Activated naive CD4-positive, alpha-beta T cell treated with anti-CD3 and anti-CD28 coated beads, Interleukin-2, amount 50 U/mL, for 72 hours (primary cell): ENCODE measurements at regions not wholly inside any gene's neighbourhood (a gene's known extent, or its start where the extent isn't known, plus 50 kb on each side); places are given as distances from the start of the nearest gene placed in this dataset.

ENCODE experiments used
- ATAC-seq, 2 donors: fragments of 150-1000 bp; cut with Tn5 transposase; 2 replicates each; pipeline ENCODE4 v1.10.0; 2021; ENCODE audit warnings: mild to moderate bottlenecking in 2 of 2, moderate library complexity in 2 of 2
- DNase-seq, 2 donors: peaks; one replicate each; pipeline ENCODE4 v3.0.0; 2021 to 2022; ENCODE audit warnings: low spot score in 2 of 2
- H3K27ac Mint-ChIP-seq, 2 donors: one replicate each; pipeline ENCODE4 v1.8.0; 2022; ENCODE audit warnings: mild to moderate bottlenecking in 2 of 2, mixed read lengths in 2 of 2
- H3K36me3 Mint-ChIP-seq, 2 donors: one replicate each; pipeline ENCODE4 v1.8.0; 2022; ENCODE audit warnings: mixed read lengths in 2 of 2
- H3K9me3 Mint-ChIP-seq, 2 donors: one replicate each; pipeline ENCODE4 v1.8.0; 2022; ENCODE audit warnings: mixed read lengths in 2 of 2

DNA sequence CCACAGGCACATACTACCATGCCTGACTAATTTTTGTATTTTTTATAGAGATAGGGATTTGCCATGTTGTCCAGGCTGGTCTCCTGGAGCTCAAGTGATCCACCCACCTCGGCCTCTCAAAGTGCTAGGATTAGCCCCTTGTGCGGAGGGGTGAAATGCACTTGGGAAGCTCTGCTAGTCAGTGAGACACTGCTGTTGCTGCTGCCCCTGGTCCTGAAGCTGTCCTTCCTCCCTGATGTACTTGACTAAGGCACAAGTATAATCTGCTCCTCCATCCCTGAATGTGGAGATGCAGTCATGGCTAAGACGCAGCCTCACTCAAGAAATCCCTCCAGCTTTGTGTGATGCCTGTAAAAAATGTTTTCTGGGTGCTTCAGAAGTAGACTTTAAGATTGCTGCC is 124.5 kb downstream of the KCTD15 start:
- Mint-ChIP-seq H3K9me3 (peaks cover 0 to 6% of the 10 kb centered on the region in 2 donors), H3K36me3 (no peaks in the 10 kb centered on the region), H3K27ac (no peak overlapping the region)
- no peak for ATAC-seq
- DNase-seq, result no peak

DNA sequence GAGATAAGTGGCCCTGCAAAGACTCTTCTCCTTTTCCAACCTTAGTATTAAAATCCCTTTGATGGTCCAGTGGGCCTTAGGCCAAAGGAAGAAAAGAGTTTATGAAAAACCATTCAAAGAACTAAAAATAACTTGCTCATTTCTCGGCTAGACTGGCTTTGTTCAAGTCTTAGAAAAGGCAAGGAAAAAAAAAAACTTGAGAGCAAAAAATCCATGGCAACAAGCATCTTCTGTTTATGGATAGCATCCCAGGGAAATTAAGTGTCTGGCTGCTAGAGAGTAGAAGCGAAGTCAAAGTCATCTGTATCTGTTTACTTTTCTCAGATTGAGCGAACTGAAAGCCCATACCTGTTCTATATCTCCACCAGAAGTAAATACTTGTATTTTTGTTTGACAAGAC is 129.6 kb downstream of the KCTD15 start:
- Mint-ChIP-seq H3K9me3 (peaks cover 0 to 6% of the 10 kb centered on the region in 2 donors), H3K36me3 (no peaks in the 10 kb centered on the region), H3K27ac (no peak overlapping the region)
- DNase-seq (no peak), ATAC-seq (no peak)

GRCh38 chr19:33927789-33928457 is 131.3 kb downstream of the KCTD15 start:
- Mint-ChIP-seq H3K27ac (no peak overlapping the region), H3K36me3 (no peaks in the 10 kb centered on the region), H3K9me3 (peaks cover 0 to 6% of the 10 kb centered on the region in 2 donors)
- DNase-seq (no peak), ATAC-seq (no peak)

DNA sequence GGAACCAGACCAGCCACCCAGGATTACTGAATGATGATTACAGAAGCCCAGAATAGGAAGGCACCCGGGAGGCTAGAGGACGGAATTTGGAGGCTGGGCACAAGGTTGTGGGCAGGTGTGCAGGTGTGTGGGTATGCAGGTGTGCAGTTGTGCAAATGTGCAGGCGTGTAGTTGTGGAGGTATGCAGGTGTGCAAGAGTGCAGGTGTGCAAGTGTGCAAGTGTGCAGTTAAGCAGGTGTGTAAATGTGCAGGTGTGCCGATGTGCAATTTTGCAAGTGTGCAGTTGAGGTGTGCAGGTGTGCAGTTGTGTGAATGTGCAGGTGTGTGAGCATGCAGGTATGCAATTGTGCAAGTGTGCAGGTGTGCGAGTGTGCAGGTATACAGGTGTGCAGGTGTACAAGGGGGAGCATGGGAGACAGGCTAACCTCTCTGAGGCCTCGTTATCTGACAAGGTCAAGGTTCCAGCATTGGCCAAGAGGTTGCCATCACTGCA is 131.8 kb downstream of the KCTD15 start:
- Mint-ChIP-seq H3K36me3 (peaks cover 0 to 2% of the 10 kb centered on the region in 2 donors), H3K9me3 (peaks cover 0 to under 1% of the 10 kb centered on the region in 2 donors)
- ATAC-seq, result no peak

DNA sequence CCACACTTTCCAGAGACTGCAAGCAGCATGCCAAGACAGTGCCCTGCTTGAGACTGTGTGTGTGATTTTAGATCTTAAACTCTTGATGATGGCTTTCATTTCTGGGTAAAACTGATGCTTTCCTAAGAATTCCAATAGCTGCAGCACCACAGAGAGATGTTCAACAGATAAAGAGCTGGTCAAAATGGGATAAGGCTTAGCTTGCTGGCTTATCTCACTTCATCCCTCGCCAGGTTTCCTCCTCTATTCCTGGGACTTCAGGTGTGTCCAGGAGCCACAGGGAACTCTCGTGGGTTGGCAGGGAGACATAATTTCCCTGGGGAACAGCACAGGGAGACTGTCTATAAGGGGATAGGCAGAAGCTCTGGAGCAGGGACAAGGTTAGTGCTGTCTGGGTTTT is 137.3 kb downstream of the KCTD15 start:
- Mint-ChIP-seq H3K9me3 (peaks cover 4 to 10% of the 10 kb centered on the region in 2 donors), H3K36me3 (peaks cover 0 to 13% of the 10 kb centered on the region in 2 donors), H3K27ac (no peak overlapping the region)
- no peak for DNase-seq
- no peak for ATAC-seq

More for the DNA sequence above, 131.8 kb downstream of the KCTD15 start:
- no peak for DNase-seq
- no peak overlapping the region for H3K27ac Mint-ChIP-seq

DNA sequence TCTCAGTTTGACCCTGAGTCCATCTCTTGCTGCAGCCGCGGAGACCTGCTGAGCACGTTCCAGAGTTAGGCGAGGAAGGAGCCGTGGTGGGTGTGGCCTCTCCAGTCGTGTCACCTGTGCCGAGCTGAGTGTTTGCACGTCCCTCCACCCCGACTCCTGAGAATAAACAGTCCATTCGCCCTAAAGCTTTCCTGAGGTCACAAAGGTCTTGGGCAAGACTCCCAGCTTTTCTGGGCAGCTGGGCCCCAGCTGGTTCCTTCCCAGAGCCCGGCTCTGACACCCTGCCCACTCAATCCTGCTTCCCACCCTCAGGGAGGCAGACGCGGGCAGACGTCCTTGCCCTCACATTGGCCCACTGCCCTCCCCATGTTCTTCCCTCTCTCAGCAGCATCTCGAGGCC is 142.2 kb downstream of the KCTD15 start:
- peaks cover 0 to 7% of the 10 kb centered on the region in 2 donors for H3K36me3 Mint-ChIP-seq
- ATAC-seq, result no peak
- peaks cover 6 to 7% of the 10 kb centered on the region in 2 donors for H3K9me3 Mint-ChIP-seq
- no peak overlapping the region for H3K27ac Mint-ChIP-seq
- no peak for DNase-seq

DNA sequence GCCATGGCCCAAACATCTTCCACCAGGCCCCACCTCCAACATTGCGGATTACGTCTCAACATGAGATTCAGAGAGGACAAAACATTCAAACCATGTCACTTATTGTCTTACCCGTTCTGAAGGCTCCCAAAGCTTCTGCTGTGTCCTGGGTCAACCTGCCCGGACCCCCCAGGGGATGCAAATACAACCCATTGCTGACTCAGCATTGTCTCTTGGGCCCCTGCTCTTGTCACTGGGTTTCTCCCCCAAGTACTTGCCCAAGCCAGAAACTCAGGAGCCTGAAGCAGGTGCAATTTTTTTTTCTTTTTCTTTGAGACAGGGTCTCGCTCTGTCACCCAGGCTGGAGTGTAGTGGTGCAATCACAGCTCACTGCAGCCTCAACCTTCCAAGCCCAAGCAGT is 144.5 kb downstream of the KCTD15 start:
- no peak for DNase-seq
- ATAC-seq, result no peak
- Mint-ChIP-seq H3K9me3 (peaks cover 0 to 5% of the 10 kb centered on the region in 2 donors), H3K36me3 (no peaks in the 10 kb centered on the region), H3K27ac (no peak overlapping the region)

DNA sequence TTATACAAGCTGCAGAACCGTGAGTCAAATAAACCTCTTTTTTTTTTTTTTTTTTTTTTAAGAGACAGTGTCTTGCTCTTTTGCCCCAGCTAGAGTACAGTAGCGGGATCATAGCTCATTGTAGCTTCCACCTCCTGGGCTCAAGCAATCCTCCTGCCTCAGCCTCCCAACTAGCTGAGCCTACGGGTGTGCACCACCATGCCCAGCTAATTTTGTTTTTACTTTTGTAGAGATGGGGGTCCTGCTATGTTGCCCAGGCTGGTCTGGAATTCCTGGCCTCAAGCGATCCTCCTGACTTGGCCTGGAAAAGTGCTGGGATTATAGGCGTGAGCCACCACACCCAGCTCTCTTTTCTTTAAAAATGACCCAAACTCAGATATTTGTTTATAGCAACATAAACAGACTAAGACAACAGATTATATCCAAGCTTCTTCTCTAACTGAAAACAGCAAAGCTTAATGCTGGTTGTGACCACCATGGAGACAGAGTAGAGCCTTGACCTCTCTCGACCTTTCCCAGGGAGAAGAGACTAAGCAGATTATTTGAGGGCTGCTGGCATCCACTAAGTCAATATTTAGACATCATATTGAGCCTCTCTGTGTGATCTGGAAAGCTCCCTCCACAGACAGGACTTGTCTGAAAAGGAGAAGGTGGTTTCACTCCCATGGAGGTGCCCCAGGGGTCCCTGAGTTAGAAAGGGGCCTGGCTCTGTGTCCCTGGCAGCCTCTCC is 150.0 kb downstream of the KCTD15 start:
- ATAC-seq, result no peak
- Mint-ChIP-seq H3K27ac (no peak overlapping the region), H3K9me3 (peaks cover 0 to 5% of the 10 kb centered on the region in 2 donors), H3K36me3 (no peaks in the 10 kb centered on the region)
- no peak for DNase-seq

DNA sequence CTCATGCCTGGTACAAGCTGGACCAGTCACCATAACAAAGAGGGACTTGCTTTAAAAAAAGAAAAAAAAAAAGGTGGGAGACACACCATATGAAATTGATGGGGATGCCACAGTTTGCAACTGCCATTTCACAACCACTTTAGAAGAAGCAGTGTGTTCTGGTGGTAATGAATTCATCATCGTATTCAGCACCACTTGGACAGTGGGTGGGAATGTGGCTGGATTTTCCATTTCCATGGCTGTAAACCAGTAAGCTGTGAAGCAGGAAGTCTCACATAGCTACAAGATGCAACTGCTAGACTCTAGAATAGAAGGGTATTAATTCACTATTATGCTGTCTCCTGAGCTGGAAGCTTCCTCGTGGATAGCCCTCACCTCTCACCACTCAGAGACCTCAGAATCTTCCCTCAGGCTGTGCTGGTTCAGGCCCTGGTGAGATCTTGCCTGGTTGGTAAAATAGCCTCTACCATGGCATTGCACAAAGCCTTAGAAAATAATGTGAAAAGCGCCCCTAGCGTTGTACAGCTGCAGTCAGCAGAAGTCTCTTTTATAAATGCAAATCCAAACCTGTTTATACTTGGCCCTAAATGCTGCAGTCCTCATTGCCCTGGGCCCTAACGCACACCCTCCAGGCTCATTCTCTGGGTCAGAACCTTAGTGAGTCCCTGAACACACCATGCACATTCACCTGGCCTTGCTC is 150.7 kb downstream of the KCTD15 start:
- Mint-ChIP-seq H3K27ac (no peak overlapping the region), H3K9me3 (no peaks in the 10 kb centered on the region), H3K36me3 (no peaks in the 10 kb centered on the region)
- DNase-seq, result no peak
- ATAC-seq, result no peak

DNA sequence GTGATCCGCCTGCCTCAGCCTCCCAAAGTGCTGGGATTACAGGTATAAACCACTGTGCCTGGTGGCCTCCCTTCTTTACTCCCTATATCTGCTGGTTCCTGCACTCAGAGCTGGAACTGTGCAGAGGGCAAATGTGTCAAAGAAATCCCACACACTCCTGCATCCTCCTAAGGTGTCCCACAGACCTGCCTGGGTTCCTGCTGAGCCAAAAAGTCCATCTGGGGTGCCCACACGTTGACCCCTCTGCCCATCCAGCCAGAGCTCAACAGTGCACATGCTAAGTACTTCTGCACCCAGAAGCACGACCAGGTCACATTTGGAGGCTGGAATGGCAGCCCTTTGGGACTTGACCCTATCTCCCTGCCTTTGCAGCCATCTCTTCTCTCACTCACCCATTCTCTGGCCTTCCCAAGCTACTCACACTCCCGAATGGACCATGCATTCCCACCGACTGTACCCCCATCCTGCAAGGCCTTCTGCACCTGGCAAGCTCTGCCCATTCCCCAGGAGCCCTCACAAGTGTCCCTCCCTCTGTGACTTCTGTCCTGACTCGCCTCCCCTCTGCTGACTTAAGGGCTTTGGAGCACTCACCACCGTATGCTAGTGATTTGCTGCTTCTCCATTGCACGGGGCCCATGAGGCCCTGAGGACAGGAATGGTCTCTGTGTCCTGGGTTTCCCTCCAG is 152.1 kb downstream of the KCTD15 start:
- no peaks in the 10 kb centered on the region for H3K36me3 Mint-ChIP-seq
- H3K27ac Mint-ChIP-seq, result no peak overlapping the region
- H3K9me3 Mint-ChIP-seq, result no peaks in the 10 kb centered on the region
- DNase-seq (no peak), ATAC-seq (no peak)

DNA sequence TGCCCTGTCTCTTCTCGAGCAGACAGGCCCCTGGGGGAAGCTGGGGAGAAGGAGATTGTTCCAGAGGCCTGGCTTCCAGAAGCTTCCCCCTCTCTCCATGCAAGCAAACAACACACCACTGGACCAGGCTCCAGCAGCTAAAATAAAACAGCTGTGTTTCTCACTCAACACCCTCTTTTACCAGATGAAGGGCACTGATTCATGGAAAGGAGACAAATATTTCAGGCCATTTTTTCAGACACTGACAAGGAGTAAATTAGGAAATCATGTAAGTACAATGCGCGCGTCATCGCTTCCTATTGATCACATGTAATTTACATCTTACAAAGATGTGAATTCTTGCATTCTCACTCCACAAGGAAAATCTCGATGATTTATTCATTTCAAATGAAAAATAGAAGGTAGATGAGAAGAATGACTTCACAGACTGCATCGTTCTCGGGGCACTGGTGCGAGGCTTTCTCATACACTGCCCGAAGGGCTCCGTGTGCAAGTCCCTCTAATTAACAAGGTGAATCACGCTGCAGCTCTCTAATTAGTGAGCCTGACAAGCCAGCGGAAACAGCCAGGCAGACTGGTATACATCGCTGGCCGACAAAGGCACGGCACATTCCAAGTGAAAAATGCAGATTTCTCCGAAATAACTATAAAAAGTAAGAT is 153.6 kb downstream of the KCTD15 start:
- no peaks in the 10 kb centered on the region for H3K9me3 Mint-ChIP-seq

DNA sequence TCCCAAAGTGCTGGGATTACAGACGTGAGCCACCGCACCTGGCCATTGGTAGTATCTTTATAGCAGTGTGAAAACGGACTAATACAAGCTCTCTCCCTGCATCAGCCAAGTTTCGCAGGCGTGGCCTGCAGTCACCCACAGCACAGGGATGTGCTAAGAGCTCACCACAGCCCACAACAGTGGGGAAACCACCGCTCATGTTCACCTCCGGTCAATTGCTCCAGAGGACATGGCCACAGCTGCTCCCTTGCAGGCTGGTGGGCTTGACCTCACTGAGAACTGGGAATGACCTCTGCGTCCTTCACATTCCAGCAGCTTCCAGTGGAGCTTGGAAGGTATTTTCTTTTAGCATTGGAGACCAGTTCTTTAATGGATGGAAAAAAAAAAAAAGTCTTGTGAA is 156.4 kb downstream of the KCTD15 start:
- H3K36me3 Mint-ChIP-seq, result no peaks in the 10 kb centered on the region
- DNase-seq (no peak), ATAC-seq (no peak)
- H3K9me3 Mint-ChIP-seq, result no peaks in the 10 kb centered on the region
- no peak overlapping the region for H3K27ac Mint-ChIP-seq

More for the DNA sequence above, 153.6 kb downstream of the KCTD15 start:
- ATAC-seq (no peak), DNase-seq (no peak)
- Mint-ChIP-seq H3K27ac (no peak overlapping the region), H3K36me3 (no peaks in the 10 kb centered on the region)

DNA sequence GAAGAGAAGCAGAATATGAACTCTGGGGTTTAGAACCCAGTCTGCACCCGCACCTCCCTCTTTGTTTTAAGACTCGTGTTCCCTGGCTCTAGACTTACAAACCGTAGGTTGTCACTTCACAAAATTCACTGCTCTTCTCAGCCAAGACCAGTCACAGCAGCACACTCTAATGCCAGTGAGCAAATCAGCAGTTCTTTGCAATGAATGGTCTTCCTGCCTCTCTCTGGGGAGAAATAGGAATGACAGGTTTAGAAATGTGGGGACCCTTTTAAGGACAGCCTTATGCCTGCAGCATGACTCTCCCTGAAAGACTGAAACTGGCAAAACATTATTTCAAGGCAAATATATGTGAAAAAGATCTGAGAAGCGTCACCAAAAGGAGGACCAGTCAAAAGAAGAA is 156.9 kb downstream of the KCTD15 start:
- ATAC-seq, result no peak
- Mint-ChIP-seq H3K9me3 (no peaks in the 10 kb centered on the region), H3K36me3 (no peaks in the 10 kb centered on the region), H3K27ac (no peak overlapping the region)
- DNase-seq, result no peak

- DNase-seq (no peak), ATAC-seq (no peak)
- Mint-ChIP-seq H3K9me3 (no peaks in the 10 kb centered on the region), H3K27ac (no peak overlapping the region), H3K36me3 (no peaks in the 10 kb centered on the region)
Observed at GRCh38 chr19:33954686-33955085, 158.0 kb downstream of the KCTD15 start.

DNA sequence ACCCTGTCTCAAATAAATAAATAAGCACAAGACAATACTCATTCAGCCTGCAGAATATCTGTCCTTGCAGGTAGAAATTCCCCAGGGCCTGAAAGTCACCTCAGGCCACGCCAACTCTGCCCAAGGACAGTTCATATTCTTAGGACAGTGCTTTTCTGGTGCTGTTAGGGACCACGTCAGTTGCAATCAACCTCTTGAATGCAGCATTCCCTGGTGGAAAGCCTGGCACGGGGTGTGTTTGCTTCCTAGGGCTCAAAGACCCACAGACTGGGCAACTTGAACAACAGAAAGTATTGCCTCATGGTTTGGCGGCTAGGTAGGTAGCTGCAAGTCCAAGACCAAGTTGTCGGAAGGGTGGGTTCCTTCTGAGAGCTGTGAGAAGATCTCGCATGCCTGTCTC is 160.3 kb downstream of the KCTD15 start:
- H3K27ac Mint-ChIP-seq, result no peak overlapping the region
- DNase-seq, result no peak
- no peaks in the 10 kb centered on the region for H3K9me3 Mint-ChIP-seq
- no peak for ATAC-seq
- no peaks in the 10 kb centered on the region for H3K36me3 Mint-ChIP-seq

DNA sequence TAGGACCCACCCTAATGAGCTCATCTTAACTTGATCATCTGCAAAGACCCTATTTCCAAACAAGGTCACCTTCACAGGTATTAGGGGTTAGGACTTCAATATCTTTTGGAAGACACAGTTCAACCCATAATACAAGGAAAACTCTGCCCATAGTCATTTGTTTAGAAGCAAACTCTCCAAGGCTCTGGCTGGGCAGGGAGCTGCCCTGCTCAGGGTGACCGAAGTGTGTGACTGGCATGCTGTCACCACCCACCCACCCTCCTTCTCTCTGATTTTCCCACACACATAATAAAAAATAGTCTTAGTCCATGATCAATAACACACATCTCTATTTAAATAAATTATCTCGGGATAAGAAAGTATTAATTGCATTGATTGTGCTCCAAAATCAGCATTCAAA is 161.1 kb downstream of the KCTD15 start:
- H3K27ac Mint-ChIP-seq, result no peak overlapping the region
- DNase-seq (no peak), ATAC-seq (no peak)
- peaks cover 0 to 5% of the 10 kb centered on the region in 2 donors for H3K9me3 Mint-ChIP-seq
- H3K36me3 Mint-ChIP-seq, result no peaks in the 10 kb centered on the region
